ENCODE measurements at regions not wholly inside any gene's neighbourhood (a gene's known extent, or its start where the extent isn't known, plus 50 kb on each side); places are given as distances from the start of the nearest gene placed in this dataset.

DNA sequence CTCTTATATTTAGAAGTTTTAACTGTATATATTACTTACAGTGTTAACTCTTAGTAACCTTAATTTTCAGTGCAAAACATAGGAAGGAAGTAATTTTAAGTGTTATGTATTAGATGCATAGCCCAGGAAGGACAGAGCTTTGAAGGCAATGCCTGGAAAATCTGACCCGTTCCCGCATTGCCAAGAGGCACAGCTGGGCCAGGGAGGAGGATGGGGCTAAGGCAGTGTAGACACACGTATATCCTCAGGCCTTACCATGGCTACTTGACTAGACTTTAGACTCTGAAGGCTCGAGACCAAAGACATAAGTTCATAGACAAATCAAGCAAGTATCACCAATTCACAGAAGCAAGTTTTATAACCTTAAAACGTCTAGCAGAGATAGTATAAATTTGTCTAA, 1944.2 kb downstream of the OLFM4 start (continued):
- no peak for TF ChIP-seq ZNF830 (tag by site-specific recombination; IDR thresholded peaks at IDR 0.05; ENCODE audit: low read depth)
- TF ChIP-seq ZBTB7A (tag by site-specific recombination; IDR thresholded peaks at IDR 0.05; ENCODE audit: low read depth) = no peak
- TF ChIP-seq, protein P1, sequence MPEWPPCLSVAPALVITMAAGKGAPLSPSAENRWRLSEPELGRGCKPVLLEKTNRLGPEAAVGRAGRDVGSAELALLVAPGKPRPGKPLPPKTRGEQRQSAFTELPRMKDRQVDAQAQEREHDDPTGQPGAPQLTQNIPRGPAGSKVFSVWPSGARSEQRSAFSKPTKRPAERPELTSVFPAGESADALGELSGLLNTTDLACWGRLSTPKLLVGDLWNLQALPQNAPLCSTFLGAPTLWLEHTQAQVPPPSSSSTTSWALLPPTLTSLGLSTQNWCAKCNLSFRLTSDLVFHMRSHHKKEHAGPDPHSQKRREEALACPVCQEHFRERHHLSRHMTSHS (tag by site-specific recombination; IDR thresholded peaks at IDR 0.05) = no peak
- TF ChIP-seq ZEB2 (tag by site-specific recombination; IDR thresholded peaks at IDR 0.05) = no peak
- no peak for TF ChIP-seq ZNF529 (tag by site-specific recombination; IDR thresholded peaks at IDR 0.05; ENCODE audit: insufficient replicate concordance)

DNA sequence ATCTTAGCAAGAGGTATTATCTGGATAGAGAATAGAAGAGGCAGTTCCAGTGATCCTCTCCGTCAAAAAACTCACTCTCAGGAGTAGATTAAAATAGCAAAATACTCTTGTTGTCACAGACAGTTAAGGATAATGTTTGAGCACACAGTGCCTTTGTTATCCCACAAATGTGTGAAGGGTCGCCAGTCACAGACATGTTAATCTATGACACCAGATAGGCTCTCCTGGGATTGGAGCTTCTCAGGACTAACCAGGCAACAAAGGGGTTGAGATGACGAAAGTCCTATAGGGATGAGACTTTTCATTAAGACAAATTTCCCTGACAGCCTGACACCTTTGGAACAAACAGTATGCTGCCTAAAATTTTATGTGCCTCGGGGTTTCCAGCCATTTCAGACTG, 1947.1 kb downstream of the OLFM4 start:
- Histone ChIP-seq H3K9me3 (ENCODE audit: control insufficient read depth, insufficient read depth, low read depth, low read length) (no peaks in the 10 kb centered on the region), H3K4me1 (ENCODE audit: control insufficient read depth, insufficient read depth, low read length) (no peaks in the 10 kb centered on the region), H3K36me3 (ENCODE audit: control insufficient read depth in 2 of 2, insufficient read depth in 1 of 2, low read length in 2 of 2) (no peaks in the 10 kb centered on the region), H3K4me3 (ENCODE audit: low read depth, low read length) (no peak overlapping the region), H3K27ac (ENCODE audit: extremely low read depth, low read depth, low read length) (no peak overlapping the region)
- ChIA-PET POLR2A (no interaction called here), CTCF (interaction anchor here (0.8 kb wide), 1 partner anchor 626 kb away, joined by 3 read pairs; no protein-coding TSS in a partner anchor)
- TF ChIP-seq, protein P2, sequence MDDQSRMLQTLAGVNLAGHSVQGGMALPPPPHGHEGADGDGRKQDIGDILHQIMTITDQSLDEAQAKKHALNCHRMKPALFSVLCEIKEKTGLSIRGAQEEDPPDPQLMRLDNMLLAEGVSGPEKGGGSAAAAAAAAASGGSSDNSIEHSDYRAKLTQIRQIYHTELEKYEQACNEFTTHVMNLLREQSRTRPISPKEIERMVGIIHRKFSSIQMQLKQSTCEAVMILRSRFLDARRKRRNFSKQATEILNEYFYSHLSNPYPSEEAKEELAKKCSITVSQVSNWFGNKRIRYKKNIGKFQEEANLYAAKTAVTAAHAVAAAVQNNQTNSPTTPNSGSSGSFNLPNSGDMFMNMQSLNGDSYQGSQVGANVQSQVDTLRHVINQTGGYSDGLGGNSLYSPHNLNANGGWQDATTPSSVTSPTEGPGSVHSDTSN (CRISPR knock-in tag; IDR thresholded peaks at IDR 0.05) = no peak
- TF ChIP-seq ZNF18 (tag by site-specific recombination; IDR thresholded peaks at IDR 0.05) (no peak), ZXDB (tag by site-specific recombination; IDR thresholded peaks at IDR 0.05) (no peak), IKZF3 (tag by site-specific recombination; IDR thresholded peaks at IDR 0.05) (no peak), SP2 (tag by site-specific recombination; IDR thresholded peaks at IDR 0.05) (no peak), ZNF560 (tag by site-specific recombination; IDR thresholded peaks at IDR 0.05; ENCODE audit: borderline replicate concordance) (no peak), ZNF596 (tag by site-specific recombination; IDR thresholded peaks at IDR 0.05) (no peak)
- TF ChIP-seq, protein P3, sequence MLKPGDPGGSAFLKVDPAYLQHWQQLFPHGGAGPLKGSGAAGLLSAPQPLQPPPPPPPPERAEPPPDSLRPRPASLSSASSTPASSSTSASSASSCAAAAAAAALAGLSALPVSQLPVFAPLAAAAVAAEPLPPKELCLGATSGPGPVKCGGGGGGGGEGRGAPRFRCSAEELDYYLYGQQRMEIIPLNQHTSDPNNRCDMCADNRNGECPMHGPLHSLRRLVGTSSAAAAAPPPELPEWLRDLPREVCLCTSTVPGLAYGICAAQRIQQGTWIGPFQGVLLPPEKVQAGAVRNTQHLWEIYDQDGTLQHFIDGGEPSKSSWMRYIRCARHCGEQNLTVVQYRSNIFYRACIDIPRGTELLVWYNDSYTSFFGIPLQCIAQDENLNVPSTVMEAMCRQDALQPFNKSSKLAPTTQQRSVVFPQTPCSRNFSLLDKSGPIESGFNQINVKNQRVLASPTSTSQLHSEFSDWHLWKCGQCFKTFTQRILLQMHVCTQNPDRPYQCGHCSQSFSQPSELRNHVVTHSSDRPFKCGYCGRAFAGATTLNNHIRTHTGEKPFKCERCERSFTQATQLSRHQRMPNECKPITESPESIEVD (tag by site-specific recombination; IDR thresholded peaks at IDR 0.05) = no peak

- no peak overlapping the region for H3K27ac ChIP-seq (ENCODE audit: extremely low read depth, low read depth, low read length)
- POLR2A ChIA-PET = no interaction called here
- CTCF ChIA-PET = interaction anchor here (0.6 kb wide), 1 partner anchor 266 kb away, joined by 3 read pairs; no protein-coding TSS in a partner anchor
Measured at GRCh38 chr13:54980651-54981050, 1952.0 kb downstream of the OLFM4 start.

More at GRCh38 chr13:54980651-54981050, 1952.0 kb downstream of the OLFM4 start:
- TF ChIP-seq OVOL3 (tag by site-specific recombination; IDR thresholded peaks at IDR 0.05) = no peak
- no peak for TF ChIP-seq ZNF404 (tag by site-specific recombination; IDR thresholded peaks at IDR 0.05)
- TF ChIP-seq ZNF335 (tag by site-specific recombination; conservative IDR thresholded peaks at IDR 0.05) = no peak
- TF ChIP-seq ZNF555 (tag by site-specific recombination; conservative IDR thresholded peaks at IDR 0.05) = no peak
- TF ChIP-seq ZNF514 (tag by site-specific recombination; IDR thresholded peaks at IDR 0.05) = no peak
- TF ChIP-seq, protein P4, sequence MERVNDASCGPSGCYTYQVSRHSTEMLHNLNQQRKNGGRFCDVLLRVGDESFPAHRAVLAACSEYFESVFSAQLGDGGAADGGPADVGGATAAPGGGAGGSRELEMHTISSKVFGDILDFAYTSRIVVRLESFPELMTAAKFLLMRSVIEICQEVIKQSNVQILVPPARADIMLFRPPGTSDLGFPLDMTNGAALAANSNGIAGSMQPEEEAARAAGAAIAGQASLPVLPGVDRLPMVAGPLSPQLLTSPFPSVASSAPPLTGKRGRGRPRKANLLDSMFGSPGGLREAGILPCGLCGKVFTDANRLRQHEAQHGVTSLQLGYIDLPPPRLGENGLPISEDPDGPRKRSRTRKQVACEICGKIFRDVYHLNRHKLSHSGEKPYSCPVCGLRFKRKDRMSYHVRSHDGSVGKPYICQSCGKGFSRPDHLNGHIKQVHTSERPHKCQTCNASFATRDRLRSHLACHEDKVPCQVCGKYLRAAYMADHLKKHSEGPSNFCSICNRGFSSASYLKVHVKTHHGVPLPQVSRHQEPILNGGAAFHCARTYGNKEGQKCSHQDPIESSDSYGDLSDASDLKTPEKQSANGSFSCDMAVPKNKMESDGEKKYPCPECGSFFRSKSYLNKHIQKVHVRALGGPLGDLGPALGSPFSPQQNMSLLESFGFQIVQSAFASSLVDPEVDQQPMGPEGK (tag by site-specific recombination; IDR thresholded peaks at IDR 0.05) = no peak
- TF ChIP-seq ZNF585B (tag by site-specific recombination; IDR thresholded peaks at IDR 0.05) = no peak
- TF ChIP-seq SETDB1 (IDR thresholded peaks at IDR 0.05; ENCODE audit: insufficient read length, low read length) = no peak
- TF ChIP-seq ZNF37A (tag by site-specific recombination; IDR thresholded peaks at IDR 0.05) = no peak
- no peak for TF ChIP-seq ZNF132 (tag by site-specific recombination; IDR thresholded peaks at IDR 0.05; ENCODE audit: borderline replicate concordance)
- H3K4me1 ChIP-seq (ENCODE audit: control insufficient read depth, insufficient read depth, low read length) = no peaks in the 10 kb centered on the region
- H3K9me3 ChIP-seq (ENCODE audit: control insufficient read depth, insufficient read depth, low read depth, low read length) = no peaks in the 10 kb centered on the region
- no peaks in the 10 kb centered on the region for H3K36me3 ChIP-seq (ENCODE audit: control insufficient read depth in 2 of 2, insufficient read depth in 1 of 2, low read length in 2 of 2)
- no peak overlapping the region for H3K4me3 ChIP-seq (ENCODE audit: low read depth, low read length)
